Smooth muscle cell (in vitro differentiated cells): ENCODE measurements at regions not wholly inside any gene's neighbourhood (a gene's known extent, or its start where the extent isn't known, plus 50 kb on each side); places are given as distances from the start of the nearest gene placed in this dataset.

Source experiments
- DNase-seq: peaks from one replicate; lab custom pipeline; 2025; ENCODE audit not compliant: unreplicated experiment; lab: John Stamatoyannopoulos, UW
- H2AFZ ChIP-seq: fragments of 200-600 bp; sonication (generic); 2 replicates; pipeline ENCODE4 v1.6.0; 2016; ENCODE audit warnings: antibody characterized with exemption, low read depth, mild to moderate bottlenecking
- H3F3A ChIP-seq: fragments of 200-600 bp; sonication (generic); 2 replicates; pipeline ENCODE4 v1.6.0; 2017; ENCODE audit warnings: antibody characterized with exemption, low read depth
- H3K27ac ChIP-seq: fragments of 200-600 bp; sonication (generic); 2 replicates; pipeline ENCODE4 v1.5.1; 2016; ENCODE audit warnings: low read depth, mild to moderate bottlenecking
- H3K27me3 ChIP-seq: fragments of 200-600 bp; sonication (generic); 2 replicates; pipeline ENCODE4 v1.6.1; 2016; ENCODE audit warnings: low read depth, mild to moderate bottlenecking
- H3K36me3 ChIP-seq: fragments of 200-600 bp; sonication (generic); 2 replicates; pipeline ENCODE4 v1.5.1; 2016; ENCODE audit warnings: low read depth
- H3K4me1 ChIP-seq: fragments of 200-600 bp; sonication (generic); 2 replicates; pipeline ENCODE4 v1.5.1; 2016; ENCODE audit warnings: low read depth
- H3K4me2 ChIP-seq: fragments of 200-600 bp; sonication (generic); 2 replicates; pipeline ENCODE4 v1.6.0; 2016; ENCODE audit warnings: mild to moderate bottlenecking
- H3K4me3 ChIP-seq: fragments of 200-600 bp; sonication (generic); 2 replicates; pipeline ENCODE4 v1.5.1; 2016; ENCODE audit warnings: mild to moderate bottlenecking
- H3K79me2 ChIP-seq: fragments of 200-600 bp; sonication (generic); 2 replicates; pipeline ENCODE4 v1.6.0; 2016; ENCODE audit warnings: low read depth, mild to moderate bottlenecking
- H3K9ac ChIP-seq: fragments of 200-600 bp; sonication (generic); 2 replicates; pipeline ENCODE4 v1.6.0; 2016; ENCODE audit warnings: low read depth
- H3K9me3 ChIP-seq: fragments of 200-600 bp; sonication (generic); replicated peaks from 2 replicates; pipeline ENCODE4 v1.5.1; 2016; ENCODE audit warnings: low read depth
- H4K20me1 ChIP-seq: fragments of 200-600 bp; sonication (generic); 2 replicates; pipeline ENCODE4 v1.6.0; 2016; ENCODE audit warnings: low read depth
- WGBS: methylation state at CpG from one replicate; pipeline ENCODE4 v1.1.7; 2016; ENCODE audit warnings: low lambda C conversion rate; 5-methylcytosine and 5-hydroxymethylcytosine counted together
- TF ChIP-seq, protein P1 (sequence below): fragments of 200-600 bp; sonication (generic); IDR thresholded peaks from 2 replicates; pipeline ENCODE4 v1.5.1; 2017; ENCODE audit warnings: borderline replicate concordance, mild to moderate bottlenecking, antibody characterized with exemption; ENCODE audit not compliant: insufficient read depth, poor library complexity, severe bottlenecking

DNA sequence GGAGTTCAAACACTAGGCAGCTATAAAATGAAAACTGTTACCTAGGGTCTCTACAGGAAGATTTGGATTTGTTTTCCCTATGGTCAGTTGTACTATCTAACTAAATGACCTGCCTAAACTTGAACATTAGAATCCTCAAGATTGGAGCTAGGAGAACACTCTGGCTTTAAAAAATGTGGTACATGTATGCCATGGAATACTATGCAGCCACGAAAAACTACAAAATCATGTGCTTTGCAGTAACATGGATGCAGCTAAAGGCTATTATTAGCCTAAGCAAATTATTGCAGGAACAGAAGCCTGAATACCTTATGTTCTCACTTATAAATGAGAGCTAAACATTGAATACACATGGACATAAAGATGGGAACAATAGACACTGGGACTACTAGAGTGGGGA is 87.1 kb upstream of the MAGI2 start:
- WGBS, result 86% methylated on average over 1 of the region's 1 CpG
- no peak overlapping the region for H3K4me2 ChIP-seq
- H3K27me3 ChIP-seq, result no peaks in the 10 kb centered on the region
- H3K36me3 ChIP-seq, result no peaks in the 10 kb centered on the region
- no peak overlapping the region for H3K4me3 ChIP-seq
- TF ChIP-seq, protein P1, sequence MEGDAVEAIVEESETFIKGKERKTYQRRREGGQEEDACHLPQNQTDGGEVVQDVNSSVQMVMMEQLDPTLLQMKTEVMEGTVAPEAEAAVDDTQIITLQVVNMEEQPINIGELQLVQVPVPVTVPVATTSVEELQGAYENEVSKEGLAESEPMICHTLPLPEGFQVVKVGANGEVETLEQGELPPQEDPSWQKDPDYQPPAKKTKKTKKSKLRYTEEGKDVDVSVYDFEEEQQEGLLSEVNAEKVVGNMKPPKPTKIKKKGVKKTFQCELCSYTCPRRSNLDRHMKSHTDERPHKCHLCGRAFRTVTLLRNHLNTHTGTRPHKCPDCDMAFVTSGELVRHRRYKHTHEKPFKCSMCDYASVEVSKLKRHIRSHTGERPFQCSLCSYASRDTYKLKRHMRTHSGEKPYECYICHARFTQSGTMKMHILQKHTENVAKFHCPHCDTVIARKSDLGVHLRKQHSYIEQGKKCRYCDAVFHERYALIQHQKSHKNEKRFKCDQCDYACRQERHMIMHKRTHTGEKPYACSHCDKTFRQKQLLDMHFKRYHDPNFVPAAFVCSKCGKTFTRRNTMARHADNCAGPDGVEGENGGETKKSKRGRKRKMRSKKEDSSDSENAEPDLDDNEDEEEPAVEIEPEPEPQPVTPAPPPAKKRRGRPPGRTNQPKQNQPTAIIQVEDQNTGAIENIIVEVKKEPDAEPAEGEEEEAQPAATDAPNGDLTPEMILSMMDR, result no peak
- no peak overlapping the region for H3K27ac ChIP-seq
- no peaks in the 10 kb centered on the region for H3K4me1 ChIP-seq
- no peaks in the 10 kb centered on the region for H4K20me1 ChIP-seq
- no peaks in the 10 kb centered on the region for H3K79me2 ChIP-seq
- no peak overlapping the region for H3K9ac ChIP-seq
- H3K9me3 ChIP-seq, result no peaks in the 10 kb centered on the region
- DNase-seq, result no peak
- H2AFZ ChIP-seq, result no peak overlapping the region
- no peaks in the 10 kb centered on the region for H3F3A ChIP-seq

DNA sequence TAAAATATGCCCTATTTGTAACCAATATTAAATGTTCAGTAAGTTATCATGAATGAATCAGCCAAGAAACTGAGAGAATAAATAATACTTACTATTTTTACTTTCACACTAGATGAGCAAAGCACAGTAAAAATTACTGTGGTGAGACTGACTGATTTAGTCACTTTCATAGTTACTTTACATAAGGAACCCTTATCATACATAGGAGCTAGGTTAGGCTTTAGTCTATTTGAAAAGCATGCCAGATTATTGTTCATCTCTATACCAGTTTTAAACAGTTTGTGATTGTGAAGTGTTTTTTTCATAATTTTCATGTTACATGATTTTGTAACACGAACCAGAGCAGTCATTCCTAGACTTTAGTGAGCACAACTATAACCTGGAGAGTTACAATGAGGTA is 80.7 kb upstream of the MAGI2 start:
- no peaks in the 10 kb centered on the region for H4K20me1 ChIP-seq
- H3K36me3 ChIP-seq, result no peaks in the 10 kb centered on the region
- no peaks in the 10 kb centered on the region for H3F3A ChIP-seq
- no peak overlapping the region for H2AFZ ChIP-seq
- no peak for DNase-seq
- WGBS, result 72% methylated on average over 1 of the region's 1 CpG
- no peaks in the 10 kb centered on the region for H3K79me2 ChIP-seq
- H3K4me1 ChIP-seq, result no peaks in the 10 kb centered on the region
- H3K9ac ChIP-seq, result no peak overlapping the region
- no peak overlapping the region for H3K4me2 ChIP-seq
- no peak overlapping the region for H3K27ac ChIP-seq
- H3K4me3 ChIP-seq, result no peak overlapping the region
- TF ChIP-seq, protein P1, result no peak
- no peaks in the 10 kb centered on the region for H3K9me3 ChIP-seq
- no peaks in the 10 kb centered on the region for H3K27me3 ChIP-seq

DNA sequence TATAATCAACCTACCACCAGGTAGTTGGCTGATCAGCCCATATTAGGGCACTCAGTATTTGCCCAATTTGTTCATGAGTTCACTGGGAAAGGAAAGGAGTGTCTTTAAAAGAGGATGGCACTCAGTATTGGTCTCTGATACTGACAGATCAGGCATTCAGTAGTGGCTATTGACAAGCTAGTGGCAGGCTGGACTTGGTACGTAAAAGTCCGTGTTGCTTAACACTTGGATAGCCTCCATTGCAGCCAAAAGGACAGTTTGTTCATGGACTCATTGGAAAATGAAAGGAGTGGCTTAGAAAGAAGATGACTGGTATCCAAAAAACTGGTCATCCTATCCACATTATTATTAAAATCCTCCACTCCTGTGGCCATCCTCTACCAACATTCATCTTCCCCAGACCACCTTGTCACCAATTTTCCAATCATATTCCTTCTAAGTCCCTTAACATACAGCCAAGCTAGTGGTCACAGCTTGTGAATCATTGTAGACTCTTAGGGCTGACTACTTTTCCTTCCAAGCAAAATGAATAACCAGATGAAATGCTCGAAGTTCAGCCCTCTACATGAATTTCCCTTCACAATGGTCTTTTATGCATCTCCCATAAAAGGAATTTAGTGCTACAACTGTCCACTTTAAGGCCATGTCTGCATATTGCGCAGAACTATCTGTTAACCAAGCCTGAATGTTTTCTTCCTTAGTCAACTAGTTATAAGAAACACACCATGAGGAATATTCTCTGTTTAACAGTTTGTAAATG is 78.6 kb upstream of the MAGI2 start:
- no peak overlapping the region for H3K9ac ChIP-seq
- no peak for DNase-seq
- no peaks in the 10 kb centered on the region for H3K79me2 ChIP-seq
- H3K36me3 ChIP-seq, result no peaks in the 10 kb centered on the region
- TF ChIP-seq, protein P1, result no peak
- no peaks in the 10 kb centered on the region for H3K9me3 ChIP-seq
- no peak overlapping the region for H3K4me3 ChIP-seq
- H3F3A ChIP-seq, result no peaks in the 10 kb centered on the region
- H2AFZ ChIP-seq, result no peak overlapping the region
- no peak overlapping the region for H3K4me2 ChIP-seq
- no peaks in the 10 kb centered on the region for H4K20me1 ChIP-seq
- no peak overlapping the region for H3K27ac ChIP-seq
- 88% methylated on average over 4 of the region's 4 CpGs for WGBS
- H3K27me3 ChIP-seq, result no peaks in the 10 kb centered on the region
- H3K4me1 ChIP-seq, result no peaks in the 10 kb centered on the region

DNA sequence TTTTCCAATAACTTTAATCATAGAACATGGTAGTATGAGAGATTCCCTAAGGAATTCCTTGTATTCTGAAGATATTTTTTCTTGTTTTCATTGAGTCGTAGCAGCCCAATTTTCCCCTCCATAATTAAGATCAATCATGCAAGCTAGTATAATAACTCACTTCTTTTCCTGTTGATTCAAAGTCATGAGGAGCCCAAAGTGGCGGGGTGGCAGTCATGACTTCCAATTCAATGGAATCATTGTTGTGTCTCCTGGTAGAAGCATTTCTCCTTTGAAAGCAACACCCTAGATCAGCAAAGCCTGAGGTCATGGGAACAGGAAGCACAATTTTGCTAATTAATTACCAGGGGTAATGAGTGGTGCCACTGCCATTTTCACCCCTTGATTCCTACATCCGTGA is 77.6 kb upstream of the MAGI2 start:
- no peaks in the 10 kb centered on the region for H3K79me2 ChIP-seq
- no peaks in the 10 kb centered on the region for H3K36me3 ChIP-seq
- TF ChIP-seq, protein P1, result no peak
- H3K4me3 ChIP-seq, result no peak overlapping the region
- no peak for DNase-seq
- no peaks in the 10 kb centered on the region for H3K9me3 ChIP-seq
- H3K4me1 ChIP-seq, result no peaks in the 10 kb centered on the region
- no peak overlapping the region for H2AFZ ChIP-seq
- no peaks in the 10 kb centered on the region for H3K27me3 ChIP-seq
- 94% methylated on average over 3 of the region's 3 CpGs for WGBS
- H3K27ac ChIP-seq, result no peak overlapping the region
- no peaks in the 10 kb centered on the region for H3F3A ChIP-seq
- H3K4me2 ChIP-seq, result no peak overlapping the region
- no peaks in the 10 kb centered on the region for H4K20me1 ChIP-seq
- H3K9ac ChIP-seq, result no peak overlapping the region
